CD4-positive, alpha-beta T cell (primary cell): ENCODE measurements at regions not wholly inside any gene's neighbourhood (a gene's known extent, or its start where the extent isn't known, plus 50 kb on each side); places are given as distances from the start of the nearest gene placed in this dataset.
A peak's percentile ranks its signal among the peaks of the same experiment; 100 is the strongest.

Experiments
- ATAC-seq: fragments of 200-7000 bp; cut with Tn5 transposase; one replicate; pipeline ENCODE4 v1.10.0; 2022; ENCODE audit warnings: mild to moderate bottlenecking; ENCODE audit not compliant: poor library complexity
- CTCF ChIA-PET: fragments of 350-600 bp; sonication (Branson Sonifier 250); formaldehyde crosslinking; loops from one replicate; lab custom pipeline; 2021; ENCODE audit warnings: antibody characterized with exemption, inconsistent platforms; lab: Charles Lee
- POLR2A ChIA-PET: fragments of 350-600 bp; sonication (Branson Sonifier 250); formaldehyde crosslinking; loops from one replicate; lab custom pipeline; 2021; ENCODE audit warnings: antibody characterized with exemption, inconsistent platforms; lab: Charles Lee
- DNase-seq, 14 experiments: peaks; one replicate each; pipeline ENCODE4 v3.0.0-alpha.2; 2013 to 2020; ENCODE audit warnings: mixed read lengths in 2 of 14
- H3K27ac ChIP-seq, 2 donors: one replicate each; pipeline versions ENCODE4 v1.5.1 to v1.7.0; 2013; ENCODE audit warnings: low read length in 2 of 2, low read depth in 1 of 2, mild to moderate bottlenecking in 1 of 2
- H3K27me3 ChIP-seq, 2 experiments: 1 replicate in 1 of 2; 2 replicates in 1 of 2; pipeline versions ENCODE4 v1.6.1 to v1.7.0; 2013; ENCODE audit warnings: low read length in 2 of 2, control low read depth in 1 of 2, mild to moderate bottlenecking in 1 of 2, moderate library complexity in 1 of 2; ENCODE audit not compliant: insufficient read depth in 2 of 2, control insufficient read depth in 1 of 2
- H3K36me3 ChIP-seq: one replicate; pipeline ENCODE4 v1.6.1; 2013; ENCODE audit warnings: low read length, control low read depth; ENCODE audit not compliant: insufficient read depth
- H3K4me1 ChIP-seq: one replicate; pipeline ENCODE4 v1.6.1; 2013; ENCODE audit warnings: low read length, control low read depth; ENCODE audit not compliant: insufficient read depth
- H3K4me3 ChIP-seq: one replicate; pipeline ENCODE4 v1.5.1; 2013; ENCODE audit warnings: mild to moderate bottlenecking, low read length, moderate library complexity
- H3K9me3 ChIP-seq, 2 experiments: 1 replicate in 1 of 2; 2 replicates in 1 of 2; pipeline versions ENCODE4 v1.6.1 to v1.7.0; 2013; ENCODE audit warnings: low read length in 2 of 2, mild to moderate bottlenecking in 2 of 2, control low read depth in 1 of 2, moderate library complexity in 1 of 2; ENCODE audit not compliant: control insufficient read depth in 1 of 2, insufficient read depth in 1 of 2
- H3K27ac Mint-ChIP-seq: one replicate; pipeline ENCODE4 v1.8.0; 2020; ENCODE audit warnings: mixed read lengths
- H3K27me3 Mint-ChIP-seq: one replicate; pipeline ENCODE4 v1.8.0; 2021; ENCODE audit warnings: mixed read lengths
- H3K36me3 Mint-ChIP-seq: one replicate; pipeline ENCODE4 v1.8.0; 2021; ENCODE audit warnings: low read depth, mixed read lengths
- H3K4me1 Mint-ChIP-seq: one replicate; pipeline ENCODE4 v1.8.0; 2021; ENCODE audit warnings: low read depth, mixed read lengths
- H3K4me3 Mint-ChIP-seq: one replicate; pipeline ENCODE4 v1.8.0; 2020; ENCODE audit warnings: mild to moderate bottlenecking, mixed read lengths
- H3K9me3 Mint-ChIP-seq: one replicate; pipeline ENCODE4 v1.8.0; 2020; ENCODE audit warnings: mixed read lengths
- CTCF ChIP-seq: fragments of 200-600 bp; IDR thresholded peaks from one replicate; pipeline ENCODE4 v1.8.0; 2022; ENCODE audit warnings: antibody characterized with exemption, mild to moderate bottlenecking
- intact Hi-C, 2 experiments: fragments of 100-400 bp; cut with DNase I in 1 of 2; cut with micrococcal nuclease in 1 of 2; formaldehyde crosslinking; loops; one replicate each; pipeline versions ENCODE4 v1.15.1 to v1.9.0; 2023 to 2025; cut with DNase I, micrococcal nuclease

GRCh38 chr2:41851554-41851953 lies 196.3 kb upstream of the PKDCC start:
- H3K4me3 ChIP-seq = no peak overlapping the region
- Mint-ChIP-seq H3K4me3 (no peak overlapping the region), H3K4me1 (no peaks in the 10 kb centered on the region), H3K36me3 (no peaks in the 10 kb centered on the region), H3K27me3 (peaks cover 52% of the 10 kb centered on the region), H3K9me3 (no peaks in the 10 kb centered on the region), H3K27ac (no peak overlapping the region)
- intact Hi-C loops = no loop called here
- CTCF ChIA-PET = no interaction called here
- H3K27me3 ChIP-seq = peaks cover 5 to 21% of the 10 kb centered on the region in 2 experiments
- ATAC-seq (no peak), DNase-seq (no peak)
- H3K9me3 ChIP-seq = no peaks in the 10 kb centered on the region
- no peaks in the 10 kb centered on the region for H3K36me3 ChIP-seq
- no peak overlapping the region for H3K27ac ChIP-seq
- POLR2A ChIA-PET = interaction anchor here (1.4 kb wide), 1 partner anchor 10 kb away, joined by 5 read pairs; no protein-coding TSS in a partner anchor
- no peak for TF ChIP-seq CTCF
- no peaks in the 10 kb centered on the region for H3K4me1 ChIP-seq

GRCh38 chr2:41853427-41854191 lies 194.2 kb upstream of the PKDCC start:
- ATAC-seq = no peak
- ChIA-PET CTCF (interaction anchor here (0.6 to 1.6 kb wide), 2 partner anchors 16 to 232 kb away, joined by 3 to 5 read pairs; no protein-coding TSS in a partner anchor), POLR2A (no interaction called here)
- intact Hi-C loops = no loop called here
- H3K4me1 ChIP-seq = no peaks in the 10 kb centered on the region
- H3K27me3 ChIP-seq = peaks cover 5 to 17% of the 10 kb centered on the region in 2 experiments
- peak in 4 of 14 experiments; percentile 24 to 39 (median 37) for DNase-seq
- H3K36me3 ChIP-seq = no peaks in the 10 kb centered on the region
- Mint-ChIP-seq H3K9me3 (no peaks in the 10 kb centered on the region), H3K27me3 (peaks cover 36% of the 10 kb centered on the region), H3K36me3 (no peaks in the 10 kb centered on the region), H3K27ac (no peak overlapping the region), H3K4me3 (no peak overlapping the region), H3K4me1 (no peaks in the 10 kb centered on the region)
- no peak overlapping the region for H3K4me3 ChIP-seq
- H3K27ac ChIP-seq = no peak overlapping the region
- H3K9me3 ChIP-seq = no peaks in the 10 kb centered on the region
- peak; percentile 52 for TF ChIP-seq CTCF

- Histone ChIP-seq H3K4me3 (no peak overlapping the region), H3K27me3 (peaks cover 4 to 17% of the 10 kb centered on the region in 2 experiments), H3K36me3 (no peaks in the 10 kb centered on the region), H3K27ac (no peak overlapping the region), H3K9me3 (no peaks in the 10 kb centered on the region), H3K4me1 (no peaks in the 10 kb centered on the region)
- TF ChIP-seq CTCF = no peak
- H3K27me3 Mint-ChIP-seq = peaks cover 34% of the 10 kb centered on the region
- DNase-seq (no peak), ATAC-seq (no peak)
- H3K9me3 Mint-ChIP-seq = no peaks in the 10 kb centered on the region
- no peaks in the 10 kb centered on the region for H3K4me1 Mint-ChIP-seq
- no peak overlapping the region for H3K27ac Mint-ChIP-seq
- ChIA-PET CTCF (interaction anchor here (0.6 to 1.6 kb wide), 2 partner anchors 16 to 232 kb away, joined by 3 to 5 read pairs; no protein-coding TSS in a partner anchor), POLR2A (no interaction called here)
- H3K4me3 Mint-ChIP-seq = no peak overlapping the region
- intact Hi-C loops = no loop called here
- H3K36me3 Mint-ChIP-seq = no peaks in the 10 kb centered on the region
Measured at GRCh38 chr2:41854227-41854626, 193.6 kb upstream of the PKDCC start.
